ENCODE measurements at regions not wholly inside any gene's neighbourhood (a gene's known extent, or its start where the extent isn't known, plus 50 kb on each side); places are given as distances from the start of the nearest gene placed in this dataset.
"Not testable (repeated sequence)": the region's sequence is repeated elsewhere in the genome, so short reads cannot be mapped to it uniquely, and the experiment has no call there.

- H3K9me3 ChIP-seq, result no peaks in the 10 kb centered on the region
- no peak for TF ChIP-seq CTCF (IDR thresholded peaks at IDR 0.05; ENCODE audit: low read depth, low read length)
- H3K27me3 ChIP-seq, result no peaks in the 10 kb centered on the region
- no peak for DNase-seq
- no peaks in the 10 kb centered on the region for H3K4me1 ChIP-seq
- H3K4me3 ChIP-seq (ENCODE audit: low read depth, low read length), result no peak overlapping the region
- H3K36me3 ChIP-seq, result no peaks in the 10 kb centered on the region
These were observed 119.5 kb upstream of the RIMBP3 start for GRCh38 chr22:18731075-18731666.

GRCh38 chr22:18730410-18730809, 118.7 kb upstream of the RIMBP3 start:
- not testable (repeated sequence) for H3K36me3 ChIP-seq; H3K4me3 ChIP-seq (ENCODE audit: low read depth, low read length); H3K27me3 ChIP-seq; H3K9me3 ChIP-seq; H3K4me1 ChIP-seq
- peak; percentile 8 for DNase-seq
